ENCODE measurements at regions not wholly inside any gene's neighbourhood (a gene's known extent, or its start where the extent isn't known, plus 50 kb on each side); places are given as distances from the start of the nearest gene placed in this dataset.

DNA sequence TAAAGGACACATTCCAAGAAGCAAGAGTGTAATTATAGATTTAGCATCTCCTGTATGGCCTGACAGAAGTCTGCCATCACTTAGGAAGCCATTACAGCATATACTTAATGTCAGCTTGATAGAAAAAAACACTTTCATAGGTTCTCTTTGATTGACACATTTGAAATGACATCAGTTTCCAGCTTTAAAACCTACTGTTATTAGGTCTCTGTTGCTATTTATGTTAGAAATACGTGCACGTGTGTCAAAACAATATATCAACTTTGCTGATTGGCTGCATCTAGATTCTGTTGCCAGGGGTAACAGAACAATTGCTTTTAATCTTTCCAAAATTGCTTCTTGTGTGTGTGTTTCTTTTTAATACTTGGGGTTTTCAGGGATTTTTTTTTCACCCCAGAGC, 389.3 kb upstream of the ATP11B start:
- TF ChIP-seq, protein P1, sequence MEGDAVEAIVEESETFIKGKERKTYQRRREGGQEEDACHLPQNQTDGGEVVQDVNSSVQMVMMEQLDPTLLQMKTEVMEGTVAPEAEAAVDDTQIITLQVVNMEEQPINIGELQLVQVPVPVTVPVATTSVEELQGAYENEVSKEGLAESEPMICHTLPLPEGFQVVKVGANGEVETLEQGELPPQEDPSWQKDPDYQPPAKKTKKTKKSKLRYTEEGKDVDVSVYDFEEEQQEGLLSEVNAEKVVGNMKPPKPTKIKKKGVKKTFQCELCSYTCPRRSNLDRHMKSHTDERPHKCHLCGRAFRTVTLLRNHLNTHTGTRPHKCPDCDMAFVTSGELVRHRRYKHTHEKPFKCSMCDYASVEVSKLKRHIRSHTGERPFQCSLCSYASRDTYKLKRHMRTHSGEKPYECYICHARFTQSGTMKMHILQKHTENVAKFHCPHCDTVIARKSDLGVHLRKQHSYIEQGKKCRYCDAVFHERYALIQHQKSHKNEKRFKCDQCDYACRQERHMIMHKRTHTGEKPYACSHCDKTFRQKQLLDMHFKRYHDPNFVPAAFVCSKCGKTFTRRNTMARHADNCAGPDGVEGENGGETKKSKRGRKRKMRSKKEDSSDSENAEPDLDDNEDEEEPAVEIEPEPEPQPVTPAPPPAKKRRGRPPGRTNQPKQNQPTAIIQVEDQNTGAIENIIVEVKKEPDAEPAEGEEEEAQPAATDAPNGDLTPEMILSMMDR (IDR thresholded peaks at IDR 0.05; ENCODE audit: low read depth, low read length): no peak
- no peak overlapping the region for H3K4me3 ChIP-seq (replicated peaks in 1 of 2; ENCODE audit: low read depth in 2 of 2, low read length in 2 of 2)
- no peak for DNase-seq (ENCODE audit: low read depth in 2 of 2)

DNA sequence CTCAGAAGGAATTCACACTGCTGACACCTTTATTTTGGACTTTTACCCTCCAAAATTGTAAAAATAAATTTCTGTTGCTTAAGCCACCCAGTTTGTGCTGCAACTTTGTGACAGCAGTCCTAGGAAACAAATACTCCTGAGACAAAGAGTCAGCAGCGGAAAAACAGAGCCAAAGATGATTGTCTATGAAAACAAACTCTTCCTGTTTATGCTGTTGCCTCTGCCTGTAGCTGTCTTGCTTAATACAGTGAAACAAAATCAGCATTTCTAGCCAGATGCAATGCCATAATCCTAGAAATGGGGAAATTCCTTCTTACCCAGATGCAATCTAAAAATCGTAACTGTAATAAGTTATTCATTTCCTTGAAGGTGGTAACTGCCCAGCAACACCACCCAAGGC, 387.5 kb upstream of the ATP11B start:
- no peak for DNase-seq (ENCODE audit: low read depth in 2 of 2)
- TF ChIP-seq, protein P1 (IDR thresholded peaks at IDR 0.05; ENCODE audit: low read depth, low read length): no peak
- no peak overlapping the region for H3K4me3 ChIP-seq (replicated peaks in 1 of 2; ENCODE audit: low read depth in 2 of 2, low read length in 2 of 2)

DNA sequence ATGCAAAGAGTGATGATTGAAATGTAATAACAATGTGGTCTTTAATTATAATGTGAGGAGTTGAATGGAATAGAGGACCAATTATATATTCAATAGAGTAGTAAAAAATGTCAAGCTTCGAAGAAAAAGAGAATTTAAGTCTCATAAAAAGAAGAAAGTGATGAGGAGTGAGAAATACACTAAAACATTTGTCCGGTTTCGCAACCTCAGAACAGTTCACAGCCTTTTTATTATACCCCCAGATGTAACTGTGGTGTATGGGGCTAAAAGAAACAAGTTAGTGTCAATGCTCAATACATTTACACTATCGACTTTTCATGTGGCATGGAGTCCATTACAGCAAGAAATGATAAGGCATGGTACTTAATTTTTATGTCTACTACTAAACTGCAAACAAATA, 386.5 kb upstream of the ATP11B start:
- no peak overlapping the region for H3K4me3 ChIP-seq (replicated peaks in 1 of 2; ENCODE audit: low read depth in 2 of 2, low read length in 2 of 2)
- no peak for DNase-seq (ENCODE audit: low read depth in 2 of 2)
- TF ChIP-seq, protein P1 (IDR thresholded peaks at IDR 0.05; ENCODE audit: low read depth, low read length): no peak

DNA sequence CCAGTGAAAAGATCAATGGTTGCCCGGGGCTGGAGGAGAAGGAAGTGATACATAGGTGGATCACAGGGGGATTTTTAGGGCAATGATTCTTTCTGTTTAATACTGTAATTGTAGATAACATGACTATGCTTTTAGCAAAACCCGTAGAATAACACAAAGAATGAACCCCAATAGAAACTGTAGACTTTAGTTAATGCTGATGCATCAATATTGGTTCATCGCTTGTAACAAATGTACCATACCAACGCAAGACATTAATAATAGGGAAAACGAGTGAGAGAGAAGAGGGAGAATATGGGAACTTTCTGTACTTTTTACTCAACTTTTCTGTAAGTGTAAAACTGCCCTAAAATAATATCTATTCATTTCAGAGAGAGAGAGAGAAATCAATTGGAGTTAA, 383.3 kb upstream of the ATP11B start:
- TF ChIP-seq, protein P1 (IDR thresholded peaks at IDR 0.05; ENCODE audit: low read depth, low read length): no peak
- no peak for DNase-seq (ENCODE audit: low read depth in 2 of 2)
- H3K4me3 ChIP-seq (replicated peaks in 1 of 2; ENCODE audit: low read depth in 2 of 2, low read length in 2 of 2): no peak overlapping the region

DNA sequence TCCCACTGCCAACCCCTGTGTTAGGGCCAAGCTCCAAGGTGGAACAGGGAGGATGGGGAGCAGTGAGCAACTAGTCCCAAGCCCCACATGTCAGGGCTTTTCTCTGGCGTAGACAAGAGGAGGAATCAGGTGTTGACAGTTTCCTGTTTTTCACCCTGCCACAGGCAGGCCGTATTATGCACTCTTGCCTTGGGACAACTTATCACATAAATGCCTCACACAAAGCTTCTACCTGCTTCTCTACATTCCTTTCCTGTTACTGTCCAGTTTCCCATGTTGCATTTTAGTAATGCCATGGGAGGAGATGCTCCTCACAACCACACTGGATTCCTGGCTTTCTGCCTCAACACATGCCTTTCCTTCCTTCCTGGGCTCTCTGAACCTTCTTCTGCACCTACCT, 381.2 kb upstream of the ATP11B start:
- TF ChIP-seq, protein P1 (IDR thresholded peaks at IDR 0.05; ENCODE audit: low read depth, low read length): no peak
- no peak for DNase-seq (ENCODE audit: low read depth in 2 of 2)
- no peak overlapping the region for H3K4me3 ChIP-seq (replicated peaks in 1 of 2; ENCODE audit: low read depth in 2 of 2, low read length in 2 of 2)

DNA sequence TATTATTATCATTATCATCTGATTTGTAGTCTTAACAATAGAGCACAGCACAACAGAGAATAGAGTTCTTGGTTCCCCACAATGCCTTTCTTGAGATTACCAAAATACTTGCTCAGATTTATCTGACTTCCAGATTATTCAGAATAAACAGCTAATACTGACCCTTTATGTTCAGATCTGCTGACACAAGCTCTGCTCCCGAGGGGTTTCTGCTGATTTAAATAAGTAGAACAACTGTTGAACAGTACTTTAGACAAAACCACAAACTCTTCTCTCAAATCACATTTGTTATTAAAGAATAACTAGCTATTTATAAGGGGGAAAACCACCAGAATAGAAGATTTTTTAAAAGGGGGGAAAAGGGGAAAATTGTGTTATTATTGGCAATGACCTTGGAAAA, 380.2 kb upstream of the ATP11B start:
- TF ChIP-seq, protein P1 (IDR thresholded peaks at IDR 0.05; ENCODE audit: low read depth, low read length): no peak
- H3K4me3 ChIP-seq (replicated peaks in 1 of 2; ENCODE audit: low read depth in 2 of 2, low read length in 2 of 2): no peak overlapping the region
- DNase-seq (ENCODE audit: low read depth in 2 of 2): no peak

DNA sequence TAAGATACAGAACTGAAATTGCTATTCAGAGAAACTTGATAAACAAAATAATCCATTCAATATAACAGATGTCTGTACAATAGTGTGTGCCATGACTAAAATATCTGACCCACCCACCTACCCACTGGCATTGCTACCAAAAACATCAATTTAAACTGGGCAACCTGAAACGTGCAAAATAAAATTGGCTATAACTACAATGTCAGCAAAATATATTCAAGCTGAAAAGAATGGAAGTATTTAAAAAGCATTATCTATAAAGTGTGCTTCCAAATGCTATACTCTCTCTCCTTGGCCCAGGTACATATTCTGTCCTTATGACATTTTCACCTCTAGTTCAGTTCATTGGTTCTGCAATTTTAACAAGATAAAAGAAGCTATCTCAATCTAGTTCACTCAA, 379.6 kb upstream of the ATP11B start:
- TF ChIP-seq, protein P1 (IDR thresholded peaks at IDR 0.05; ENCODE audit: low read depth, low read length): no peak
- no peak for DNase-seq (ENCODE audit: low read depth in 2 of 2)
- no peak overlapping the region for H3K4me3 ChIP-seq (replicated peaks in 1 of 2; ENCODE audit: low read depth in 2 of 2, low read length in 2 of 2)

Measured in cardiac fibroblast (primary cell).